CD8-positive, alpha-beta memory T cell (primary cell): ENCODE measurements at regions not wholly inside any gene's neighbourhood (a gene's known extent, or its start where the extent isn't known, plus 50 kb on each side); places are given as distances from the start of the nearest gene placed in this dataset.

Experiments
- CTCF ChIA-PET: fragments of 350-600 bp; sonication (Branson Sonifier 250); formaldehyde crosslinking; loops from one replicate; lab custom pipeline; 2021; ENCODE audit warnings: antibody characterized with exemption; lab: Charles Lee
- POLR2A ChIA-PET: fragments of 350-600 bp; sonication (Branson Sonifier 250); formaldehyde crosslinking; loops from one replicate; lab custom pipeline; 2021; ENCODE audit warnings: antibody characterized with exemption; lab: Charles Lee
- DNase-seq, 5 donors: peaks; one replicate each; pipeline versions ENCODE4 v3.0.0 to v3.0.0-alpha.2; 2020 to 2022; ENCODE audit warnings: mixed read lengths in 1 of 5
- H3K27ac ChIP-seq: one replicate; pipeline ENCODE4 v1.7.0; 2013; ENCODE audit warnings: low read depth, mild to moderate bottlenecking, low read length, moderate library complexity
- H3K27me3 ChIP-seq: 2 replicates; pipeline ENCODE4 v1.7.0; 2013; ENCODE audit warnings: low read length, mild to moderate bottlenecking; ENCODE audit not compliant: insufficient read depth, poor library complexity, severe bottlenecking
- H3K36me3 ChIP-seq: 2 replicates; pipeline ENCODE4 v1.7.0; 2013; ENCODE audit warnings: mild to moderate bottlenecking, low read length, moderate library complexity; ENCODE audit not compliant: insufficient read depth
- H3K4me1 ChIP-seq: 2 replicates; pipeline ENCODE4 v1.7.0; 2013; ENCODE audit warnings: mild to moderate bottlenecking, low read length, moderate library complexity; ENCODE audit not compliant: insufficient read depth
- H3K4me3 ChIP-seq: 2 replicates; pipeline ENCODE4 v1.7.0; 2013; ENCODE audit warnings: mild to moderate bottlenecking, low read length
- H3K9me3 ChIP-seq: 2 replicates; pipeline ENCODE4 v1.7.0; 2013; ENCODE audit warnings: mild to moderate bottlenecking, low read length
- H3K27ac Mint-ChIP-seq, 8 donors: one replicate each; pipeline ENCODE4 v1.8.0; 2020 to 2021; ENCODE audit warnings: mixed read lengths in 8 of 8, mild to moderate bottlenecking in 6 of 8, inconsistent platforms in 3 of 8, moderate library complexity in 3 of 8
- H3K27me3 Mint-ChIP-seq, 2 donors: one replicate each; pipeline ENCODE4 v1.8.0; 2020 to 2021; ENCODE audit warnings: mixed read lengths in 2 of 2, mild to moderate bottlenecking in 1 of 2, moderate library complexity in 1 of 2
- H3K36me3 Mint-ChIP-seq, 3 donors: one replicate each; pipeline ENCODE4 v1.8.0; 2020 to 2021; ENCODE audit warnings: mixed read lengths in 3 of 3, inconsistent platforms in 1 of 3, mild to moderate bottlenecking in 1 of 3
- H3K4me1 Mint-ChIP-seq, 3 donors: one replicate each; pipeline ENCODE4 v1.8.0; 2020 to 2021; ENCODE audit warnings: mixed read lengths in 3 of 3, inconsistent platforms in 1 of 3, mild to moderate bottlenecking in 1 of 3
- H3K4me3 Mint-ChIP-seq, 7 donors: one replicate each; pipeline ENCODE4 v1.8.0; 2020 to 2021; ENCODE audit warnings: mixed read lengths in 7 of 7, mild to moderate bottlenecking in 6 of 7, moderate library complexity in 4 of 7, inconsistent platforms in 2 of 7
- H3K9me3 Mint-ChIP-seq, 5 donors: one replicate each; pipeline ENCODE4 v1.8.0; 2020 to 2022; ENCODE audit warnings: mixed read lengths in 5 of 5, mild to moderate bottlenecking in 3 of 5, moderate library complexity in 2 of 5, inconsistent platforms in 1 of 5

- H3K27ac ChIP-seq, result peak overlapping the region; percentile 89
- Mint-ChIP-seq H3K27me3 (peaks cover 0 to 36% of the 10 kb centered on the region in 2 donors), H3K4me1 (peaks cover 35 to 41% (median 37%) of the 10 kb centered on the region in 3 donors), H3K27ac (peak overlapping the region; percentile 95 to 99 (median 98)), H3K9me3 (peaks cover 0 to 6% (median 0%) of the 10 kb centered on the region in 5 donors), H3K36me3 (peaks cover 0 to 13% (median 0%) of the 10 kb centered on the region in 3 donors), H3K4me3 (peak overlapping the region; percentile 83 to 95 (median 91))
- peaks cover 24% of the 10 kb centered on the region for H3K4me1 ChIP-seq
- H3K36me3 ChIP-seq, result no peaks in the 10 kb centered on the region
- POLR2A ChIA-PET, result interaction anchor here (1.6 to 4.6 kb wide), 3 partner anchors 8 to 321 kb away, joined by 8 to 50 read pairs (median 15); partner anchors contain the start of gene BCOR
- peak; percentile 57 to 89 (median 81) for DNase-seq
- H3K9me3 ChIP-seq, result no peaks in the 10 kb centered on the region
- H3K27me3 ChIP-seq, result no peaks in the 10 kb centered on the region
- CTCF ChIA-PET, result interaction anchor here (0.6 to 2.4 kb wide), 3 partner anchors 78 to 301 kb away, joined by 3 to 6 read pairs (median 3); partner anchors contain the start of gene BCOR
- H3K4me3 ChIP-seq, result peak overlapping the region; percentile 72
These were observed 78.0 kb upstream of the BCOR start for GRCh38 chrX:40175511-40176350.

- POLR2A ChIA-PET, result interaction anchor here (4.6 kb wide), 1 partner anchor 78 kb away, joined by 50 read pairs; the partner anchor contains the start of gene BCOR
- H3K36me3 ChIP-seq, result no peaks in the 10 kb centered on the region
- CTCF ChIA-PET, result interaction anchor here (2.4 kb wide), 1 partner anchor 78 kb away, joined by 6 read pairs; the partner anchor contains the start of gene BCOR
- no peaks in the 10 kb centered on the region for H3K9me3 ChIP-seq
- H3K4me3 ChIP-seq, result peak overlapping the region; percentile 72
- peak overlapping the region; percentile 95 to 99 (median 98) for H3K27ac Mint-ChIP-seq
- peaks cover 41 to 47% (median 44%) of the 10 kb centered on the region in 3 donors for H3K4me1 Mint-ChIP-seq
- H3K4me1 ChIP-seq, result peaks cover 27% of the 10 kb centered on the region
- H3K27me3 ChIP-seq, result no peaks in the 10 kb centered on the region
- peak overlapping the region; percentile 86 to 95 (median 91) for H3K4me3 Mint-ChIP-seq
- H3K27ac ChIP-seq, result peak overlapping the region; percentile 89
- peak in 2 of 5 donors; percentile 21 to 59 for DNase-seq
- H3K27me3 Mint-ChIP-seq, result peaks cover 0 to 37% of the 10 kb centered on the region in 2 donors
- H3K9me3 Mint-ChIP-seq, result peaks cover 0 to 5% (median 0%) of the 10 kb centered on the region in 5 donors
- peaks cover 0 to 13% (median 0%) of the 10 kb centered on the region in 3 donors for H3K36me3 Mint-ChIP-seq
These were observed 77.2 kb upstream of the BCOR start for GRCh38 chrX:40174854-40175510.

DNA sequence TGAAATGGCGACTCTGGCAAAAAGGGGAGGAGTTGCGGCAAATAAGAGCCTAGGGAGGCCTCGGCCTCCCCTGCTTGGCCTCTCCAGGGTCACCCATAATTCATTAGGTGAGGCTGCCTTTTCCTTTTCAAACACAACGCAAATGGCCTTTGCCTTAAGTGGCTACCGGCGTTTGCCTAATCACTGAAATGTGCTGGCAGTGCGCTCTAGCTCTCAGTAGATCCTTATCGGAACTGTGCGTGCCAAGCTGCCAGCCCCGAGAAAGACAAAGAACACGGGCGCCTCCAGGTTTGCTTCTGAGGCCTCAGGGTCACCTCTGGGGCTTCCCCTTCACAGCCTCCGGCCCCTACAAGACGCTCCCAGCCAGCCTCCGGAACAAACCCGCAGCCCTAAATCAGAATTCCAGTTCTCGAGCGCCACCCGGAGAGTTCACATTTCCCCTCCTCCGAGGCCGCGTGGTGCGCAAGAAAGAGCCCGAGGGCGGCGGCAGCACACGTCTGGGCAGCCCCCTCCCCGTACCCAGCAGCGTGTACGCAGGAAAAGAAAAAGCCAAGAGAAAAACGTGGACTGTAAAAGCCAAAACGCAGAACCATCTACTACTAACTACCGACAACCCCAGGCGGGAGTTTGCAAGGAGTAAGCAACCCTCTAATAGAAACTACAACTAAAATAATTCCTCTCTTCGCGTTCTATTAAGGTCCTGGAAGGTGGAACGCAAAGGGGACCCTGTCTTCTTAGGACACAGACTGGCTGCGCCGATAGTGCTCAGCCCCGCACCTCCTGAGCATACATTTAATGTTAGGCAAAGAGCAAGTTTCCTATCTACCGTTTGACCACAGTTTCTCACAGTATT, 76.5 kb upstream of the BCOR start:
- Mint-ChIP-seq H3K4me3 (peak overlapping the region; percentile 84 to 94 (median 90)), H3K27ac (peak overlapping the region; percentile 94 to 99 (median 97)), H3K36me3 (peaks cover 0 to 13% (median 0%) of the 10 kb centered on the region in 3 donors), H3K4me1 (peaks cover 46 to 55% (median 51%) of the 10 kb centered on the region in 3 donors), H3K27me3 (peaks cover 0 to 41% of the 10 kb centered on the region in 2 donors), H3K9me3 (peaks cover 0 to 4% (median 0%) of the 10 kb centered on the region in 5 donors)
- H3K27me3 ChIP-seq, result no peaks in the 10 kb centered on the region
- POLR2A ChIA-PET, result interaction anchor here (4.6 kb wide), 1 partner anchor 77 kb away, joined by 50 read pairs; the partner anchor contains the start of gene BCOR
- peak in 3 of 5 donors; percentile 28 to 72 (median 44) for DNase-seq
- H3K9me3 ChIP-seq, result no peaks in the 10 kb centered on the region
- peaks cover 31% of the 10 kb centered on the region for H3K4me1 ChIP-seq
- no peaks in the 10 kb centered on the region for H3K36me3 ChIP-seq
- H3K27ac ChIP-seq, result peak overlapping the region; percentile 89
- peak overlapping the region; percentile 72 for H3K4me3 ChIP-seq
- CTCF ChIA-PET, result interaction anchor here (1.0 to 2.4 kb wide), 2 partner anchors 27 to 77 kb away, joined by 3 to 6 read pairs; partner anchors contain the start of gene BCOR

DNA sequence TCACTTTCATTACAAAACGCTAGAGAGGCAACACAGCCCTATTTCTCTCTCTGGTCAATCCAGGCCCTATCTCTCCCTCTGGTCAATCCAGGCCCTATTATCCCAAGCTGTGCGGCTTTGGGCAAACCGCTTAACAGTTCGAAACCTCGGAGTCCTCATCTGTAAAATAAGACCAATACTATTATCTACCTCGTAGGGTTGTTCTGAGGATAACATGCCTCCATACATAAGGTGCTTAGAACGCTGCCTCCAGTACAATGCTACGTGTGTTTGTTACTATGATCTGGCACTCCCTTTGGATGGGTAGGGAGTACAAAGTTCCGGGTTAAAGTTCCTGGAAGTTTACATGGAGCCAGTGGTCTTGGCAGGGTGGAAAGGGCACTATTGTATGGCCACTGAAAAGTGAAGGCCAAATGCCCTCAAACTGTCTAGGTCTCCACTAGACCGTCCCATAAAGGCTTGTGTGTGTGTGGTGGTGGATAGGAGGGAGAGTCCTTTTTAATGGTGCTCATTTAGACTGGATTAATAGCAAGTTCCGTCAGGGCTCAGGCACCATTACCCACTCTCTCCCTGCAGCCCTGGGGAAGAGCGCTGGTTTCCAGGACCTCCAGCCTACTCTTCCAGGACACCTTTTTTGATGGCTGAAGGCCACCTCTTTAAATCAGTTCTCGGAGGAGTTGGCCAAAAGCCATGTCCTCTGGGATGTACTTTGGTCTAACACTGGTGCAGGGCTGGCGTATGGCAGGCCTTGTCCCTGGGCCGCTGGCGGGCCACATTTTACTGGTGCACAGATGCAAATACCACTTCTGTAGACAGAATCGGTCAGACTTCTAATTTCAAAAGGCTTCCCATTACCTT, 75.6 kb upstream of the BCOR start:
- Mint-ChIP-seq H3K4me1 (peaks cover 47 to 57% (median 52%) of the 10 kb centered on the region in 3 donors), H3K9me3 (peaks cover 0 to 4% (median 0%) of the 10 kb centered on the region in 5 donors), H3K27me3 (peaks cover 0 to 37% of the 10 kb centered on the region in 2 donors), H3K4me3 (peak overlapping the region; percentile 84 to 94 (median 90)), H3K36me3 (peaks cover 0 to 13% (median 0%) of the 10 kb centered on the region in 3 donors), H3K27ac (peak overlapping the region; percentile 94 to 99 (median 97))
- peaks cover 33% of the 10 kb centered on the region for H3K4me1 ChIP-seq
- peak overlapping the region; percentile 89 for H3K27ac ChIP-seq
- H3K9me3 ChIP-seq, result no peaks in the 10 kb centered on the region
- DNase-seq, result peak in 1 of 5 donors; percentile 8
- ChIA-PET POLR2A (interaction anchor here (4.2 to 4.6 kb wide), 2 partner anchors 76 kb away, joined by 30 to 50 read pairs; partner anchors contain the start of gene BCOR), CTCF (interaction anchor here (1.0 kb wide), 1 partner anchor 26 kb away, joined by 3 read pairs; no protein-coding TSS in a partner anchor)
- no peaks in the 10 kb centered on the region for H3K27me3 ChIP-seq
- peak overlapping the region; percentile 72 for H3K4me3 ChIP-seq
- H3K36me3 ChIP-seq, result no peaks in the 10 kb centered on the region

DNA sequence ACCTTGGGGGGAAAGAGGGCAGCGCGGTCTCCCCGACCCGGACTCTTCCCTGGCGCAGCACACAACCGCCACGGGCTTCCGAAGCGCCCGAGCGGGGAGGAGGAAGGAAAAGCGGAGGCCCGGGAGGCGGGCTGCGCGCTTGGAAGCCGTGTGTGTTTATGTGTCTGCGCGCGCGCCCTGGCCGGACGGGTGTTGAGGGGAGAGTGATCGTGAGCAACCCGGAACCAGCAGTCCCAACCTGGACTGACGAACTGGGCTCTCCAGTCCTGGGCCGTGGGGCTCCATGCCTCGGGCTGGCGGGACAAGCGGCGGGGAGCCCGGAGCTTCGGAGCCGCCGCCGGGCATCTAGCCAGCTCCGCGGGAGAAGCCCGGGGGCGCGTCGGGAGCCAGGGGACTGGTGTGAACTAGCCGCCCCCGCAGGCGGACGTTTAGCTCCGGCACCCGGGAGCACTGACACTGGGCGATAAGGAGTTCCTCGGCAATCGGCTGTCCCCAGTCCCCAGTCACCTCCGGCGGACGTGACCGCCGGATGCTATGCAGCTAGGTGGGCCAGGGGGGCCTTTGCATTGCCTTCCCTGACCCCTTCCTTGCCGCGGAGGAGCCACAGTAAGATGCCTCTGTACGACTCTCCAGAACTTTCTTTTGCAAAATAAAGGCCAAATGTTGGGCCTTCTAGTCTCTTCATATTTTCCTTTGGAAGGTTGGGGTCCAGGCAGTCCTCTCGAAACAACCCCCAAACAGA, 74.8 kb upstream of the BCOR start:
- Histone ChIP-seq H3K4me3 (peak overlapping the region; percentile 72), H3K27me3 (no peaks in the 10 kb centered on the region), H3K4me1 (peaks cover 36% of the 10 kb centered on the region), H3K27ac (peak overlapping the region; percentile 89), H3K36me3 (no peaks in the 10 kb centered on the region), H3K9me3 (no peaks in the 10 kb centered on the region)
- Mint-ChIP-seq H3K27ac (peak overlapping the region; percentile 89 to 99 (median 96)), H3K4me1 (peaks cover 49 to 55% (median 50%) of the 10 kb centered on the region in 3 donors), H3K4me3 (peak overlapping the region; percentile 84 to 94 (median 90)), H3K9me3 (peaks cover 0 to 4% (median 0%) of the 10 kb centered on the region in 5 donors), H3K36me3 (peaks cover 0 to 13% (median 0%) of the 10 kb centered on the region in 3 donors), H3K27me3 (peaks cover 0 to 43% of the 10 kb centered on the region in 2 donors)
- ChIA-PET CTCF (no interaction called here), POLR2A (interaction anchor here (0.6 to 4.2 kb wide), 2 partner anchors 75 to 97 kb away, joined by 3 to 30 read pairs; partner anchors contain the start of gene BCOR)
- DNase-seq, result peak in 2 of 5 donors; percentile 24 to 51
